ENCODE measurements at regions not wholly inside any gene's neighbourhood (a gene's known extent, or its start where the extent isn't known, plus 50 kb on each side); places are given as distances from the start of the nearest gene placed in this dataset.

DNA sequence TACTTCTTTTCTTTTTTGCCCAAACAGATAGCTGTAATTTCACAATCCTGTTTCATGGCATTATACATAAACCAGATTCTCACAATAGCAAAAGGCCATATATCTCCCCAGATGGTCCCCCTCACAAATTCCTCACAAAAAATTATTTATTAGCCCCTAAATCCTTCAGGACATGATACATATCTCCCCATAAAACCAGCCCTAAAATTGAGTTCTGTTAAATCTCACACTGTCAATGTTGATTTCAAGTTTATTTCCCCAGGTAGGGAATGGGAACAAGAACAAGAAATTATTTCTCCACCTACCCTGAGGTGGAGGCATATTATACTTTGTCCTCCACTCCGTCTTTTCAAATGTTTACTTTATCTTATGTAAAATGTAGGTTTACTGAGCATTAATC lies 163.4 kb upstream of the CHRM3 start:
- TF ChIP-seq POLR2A (IDR thresholded peaks at IDR 0.05) (no peak), POLR2AphosphoS5 (IDR thresholded peaks at IDR 0.05; ENCODE audit: insufficient read depth in 1 of 2, low read depth in 1 of 2) (no peak)
- TF ChIP-seq, protein P1, sequence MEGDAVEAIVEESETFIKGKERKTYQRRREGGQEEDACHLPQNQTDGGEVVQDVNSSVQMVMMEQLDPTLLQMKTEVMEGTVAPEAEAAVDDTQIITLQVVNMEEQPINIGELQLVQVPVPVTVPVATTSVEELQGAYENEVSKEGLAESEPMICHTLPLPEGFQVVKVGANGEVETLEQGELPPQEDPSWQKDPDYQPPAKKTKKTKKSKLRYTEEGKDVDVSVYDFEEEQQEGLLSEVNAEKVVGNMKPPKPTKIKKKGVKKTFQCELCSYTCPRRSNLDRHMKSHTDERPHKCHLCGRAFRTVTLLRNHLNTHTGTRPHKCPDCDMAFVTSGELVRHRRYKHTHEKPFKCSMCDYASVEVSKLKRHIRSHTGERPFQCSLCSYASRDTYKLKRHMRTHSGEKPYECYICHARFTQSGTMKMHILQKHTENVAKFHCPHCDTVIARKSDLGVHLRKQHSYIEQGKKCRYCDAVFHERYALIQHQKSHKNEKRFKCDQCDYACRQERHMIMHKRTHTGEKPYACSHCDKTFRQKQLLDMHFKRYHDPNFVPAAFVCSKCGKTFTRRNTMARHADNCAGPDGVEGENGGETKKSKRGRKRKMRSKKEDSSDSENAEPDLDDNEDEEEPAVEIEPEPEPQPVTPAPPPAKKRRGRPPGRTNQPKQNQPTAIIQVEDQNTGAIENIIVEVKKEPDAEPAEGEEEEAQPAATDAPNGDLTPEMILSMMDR (IDR thresholded peaks at IDR 0.05), result no peak

All from vagina (tissue), 2 donors.